ENCODE measurements at regions not wholly inside any gene's neighbourhood (a gene's known extent, or its start where the extent isn't known, plus 50 kb on each side); places are given as distances from the start of the nearest gene placed in this dataset.
A peak's percentile ranks its signal among the peaks of the same experiment; 100 is the strongest.

- DNase-seq = no peak
Observed at GRCh38 chrX:43019021-43019420, 241.1 kb upstream of the PPP1R2C start.

- no peak for DNase-seq
Observed at GRCh38 chrX:43025806-43026315, 247.9 kb upstream of the PPP1R2C start.

GRCh38 chrX:43064096-43064495 is 286.1 kb upstream of the PPP1R2C start:
- no peak for DNase-seq

GRCh38 chrX:43065978-43066377 is 288.0 kb upstream of the PPP1R2C start:
- no peak for DNase-seq

- DNase-seq = no peak
Observed at GRCh38 chrX:43068639-43069038, 290.7 kb upstream of the PPP1R2C start.

- DNase-seq = no peak
Observed at GRCh38 chrX:43083016-43083415, 305.1 kb upstream of the PPP1R2C start.

- DNase-seq = no peak
Observed at GRCh38 chrX:43087830-43088229, 309.9 kb upstream of the PPP1R2C start.

- no peak for DNase-seq
Observed at GRCh38 chrX:43096830-43097229, 318.9 kb upstream of the PPP1R2C start.

- DNase-seq = no peak
Observed at GRCh38 chrX:43106009-43106408, 328.0 kb upstream of the PPP1R2C start.

GRCh38 chrX:43108828-43109227 is 330.9 kb upstream of the PPP1R2C start:
- DNase-seq = no peak

GRCh38 chrX:43121637-43122036 is 343.7 kb upstream of the PPP1R2C start:
- no peak for DNase-seq

- no peak for DNase-seq
Observed at GRCh38 chrX:43139645-43140044, 361.7 kb upstream of the PPP1R2C start.

- no peak for DNase-seq
Observed at GRCh38 chrX:43140582-43140981, 362.6 kb upstream of the PPP1R2C start.

- no peak for DNase-seq
Observed at GRCh38 chrX:43141885-43142284, 363.9 kb upstream of the PPP1R2C start.

- DNase-seq = no peak
Observed at GRCh38 chrX:43148305-43148704, 370.3 kb upstream of the PPP1R2C start.

- peak; percentile 3 for DNase-seq
Observed at GRCh38 chrX:43165343-43165920, 387.5 kb upstream of the PPP1R2C start.

GRCh38 chrX:43166874-43167273 is 388.9 kb upstream of the PPP1R2C start:
- no peak for DNase-seq

- DNase-seq = no peak
Observed at GRCh38 chrX:43175434-43175833, 397.5 kb upstream of the PPP1R2C start.

GRCh38 chrX:43176686-43177085 is 398.7 kb upstream of the PPP1R2C start:
- DNase-seq = no peak

- no peak for DNase-seq
Observed at GRCh38 chrX:43188296-43188695, 410.3 kb upstream of the PPP1R2C start.

GRCh38 chrX:43211570-43211969 is 433.6 kb upstream of the PPP1R2C start:
- no peak for DNase-seq

GRCh38 chrX:43218198-43218597 is 437.9 kb upstream of the MAOA start:
- DNase-seq = no peak

GRCh38 chrX:43224496-43224895 is 431.6 kb upstream of the MAOA start:
- DNase-seq = no peak

- no peak for DNase-seq
Observed at GRCh38 chrX:43225626-43226328, 430.3 kb upstream of the MAOA start.

- DNase-seq = no peak
Observed at GRCh38 chrX:43238461-43238945, 417.6 kb upstream of the MAOA start.

Data from activated CD4-positive, alpha-beta T cell treated with anti-CD3 and anti-CD28 coated beads, Interleukin-10, Interleukin-2, amounts not matched to agents 100 ng/mL and 50 ng/mL, durations not matched to agents 16 hours and 8 hours (primary cell).